ENCODE measurements at regions not wholly inside any gene's neighbourhood (a gene's known extent, or its start where the extent isn't known, plus 50 kb on each side); places are given as distances from the start of the nearest gene placed in this dataset.

DNA sequence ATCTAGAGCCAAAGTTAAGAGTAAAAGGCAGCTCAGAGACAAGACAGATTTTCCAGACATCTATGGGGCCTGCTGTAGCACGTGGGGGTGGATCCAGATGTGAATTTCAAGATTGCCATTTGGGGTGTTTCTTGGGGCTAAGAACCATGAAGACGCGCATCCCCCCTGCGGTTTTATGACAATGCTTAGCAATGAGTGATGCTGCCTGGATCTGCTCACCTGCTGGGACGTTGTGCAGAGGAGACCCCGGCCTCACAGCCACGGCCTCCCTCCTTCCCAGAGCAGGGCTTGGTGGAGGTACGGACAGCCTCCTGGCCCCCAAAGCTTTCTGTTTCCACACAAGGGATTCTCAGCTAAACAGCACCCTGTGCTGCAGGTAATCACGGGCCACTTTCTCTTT, 151.5 kb upstream of the DYNLRB2 start:
- intact Hi-C loops (cut with DNase I) = no loop called here
- H3K9me3 ChIP-seq = peaks cover 0 to 4% (median 0%) of the 10 kb centered on the region in 12 donors
- ATAC-seq (no peak), DNase-seq (no peak)
- no peak overlapping the region for H3K27ac ChIP-seq
- no peak overlapping the region for H3K4me3 ChIP-seq
- H3K4me1 ChIP-seq = peaks cover 0 to 4% (median 0%) of the 10 kb centered on the region in 12 donors
- H3K27me3 ChIP-seq = peaks cover 0 to 2% (median 0%) of the 10 kb centered on the region in 9 donors
- H3K36me3 ChIP-seq = no peaks in the 10 kb centered on the region
- TF ChIP-seq CTCF (IDR thresholded peaks at IDR 0.05) = no peak
- TF ChIP-seq POLR2A (IDR thresholded peaks at IDR 0.05) = no peak
- WGBS, 4 donors = 56 to 66% (median 64%) methylated on average over 9 of the region's 9 CpGs

- WGBS, 4 donors = 63 to 77% (median 69%) methylated on average over 13 to 15 of the region's 15 CpGs
- Histone ChIP-seq H3K4me3 (no peak overlapping the region), H3K27me3 (peaks cover 0 to 2% (median 0%) of the 10 kb centered on the region in 9 donors), H3K9me3 (no peaks in the 10 kb centered on the region), H3K36me3 (no peaks in the 10 kb centered on the region), H3K27ac (no peak overlapping the region), H3K4me1 (peaks cover 0 to 4% (median 0%) of the 10 kb centered on the region in 12 donors)
- intact Hi-C loops (cut with DNase I) = no loop called here
- no peak for ATAC-seq
- no peak for TF ChIP-seq CTCF (IDR thresholded peaks at IDR 0.05)
- TF ChIP-seq POLR2A (IDR thresholded peaks at IDR 0.05) = no peak
- no peak for DNase-seq
Observed at GRCh38 chr16:80387318-80387921, 153.4 kb upstream of the DYNLRB2 start.

DNA sequence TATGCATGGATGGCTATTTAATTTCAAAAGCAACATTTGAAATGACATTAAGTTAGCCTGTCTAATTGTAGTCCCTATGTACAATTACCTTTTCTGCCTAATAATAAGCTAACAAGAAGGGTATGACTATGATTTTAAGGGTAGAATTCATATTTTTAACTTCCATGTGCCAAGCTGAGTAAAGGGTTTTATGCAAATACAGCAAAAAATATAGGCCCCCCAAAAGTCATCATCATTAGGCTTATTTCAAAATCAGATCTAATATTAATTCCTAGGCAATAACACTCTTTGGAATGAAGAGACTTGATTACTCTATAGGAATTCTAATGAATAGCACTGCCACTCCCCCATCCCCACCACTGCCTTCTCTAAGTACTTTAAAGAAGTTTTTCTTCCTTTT, 155.9 kb upstream of the DYNLRB2 start:
- ATAC-seq (no peak), DNase-seq (no peak)
- TF ChIP-seq CTCF (IDR thresholded peaks at IDR 0.05) (no peak), POLR2A (IDR thresholded peaks at IDR 0.05) (no peak)
- intact Hi-C loops (cut with DNase I) = no loop called here
- Histone ChIP-seq H3K27me3 (peaks cover 0 to 3% (median 0%) of the 10 kb centered on the region in 9 donors), H3K27ac (no peak overlapping the region), H3K4me1 (no peaks in the 10 kb centered on the region), H3K36me3 (no peaks in the 10 kb centered on the region), H3K9me3 (no peaks in the 10 kb centered on the region), H3K4me3 (no peak overlapping the region)

DNA sequence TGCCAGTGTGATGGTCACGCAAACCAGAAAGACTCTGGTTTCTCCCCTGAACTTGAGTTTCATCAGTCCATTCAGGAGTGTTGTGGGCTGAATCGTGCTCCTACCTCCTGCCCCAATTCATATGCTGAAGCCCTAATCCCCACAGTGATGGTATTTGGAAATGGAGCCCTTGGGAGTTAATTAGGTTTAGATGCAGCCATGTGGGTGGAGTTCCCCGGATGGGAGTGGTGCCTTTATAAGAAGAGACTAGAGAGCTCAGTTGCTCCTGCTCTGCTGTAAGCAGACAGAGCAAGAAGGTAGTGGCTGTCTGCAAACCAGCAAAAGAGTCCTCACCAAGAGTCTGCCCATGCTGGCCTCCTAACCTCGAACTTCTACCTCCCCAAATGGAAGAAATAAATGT, 160.3 kb upstream of the DYNLRB2 start:
- ATAC-seq = no peak
- Histone ChIP-seq H3K4me1 (no peaks in the 10 kb centered on the region), H3K9me3 (no peaks in the 10 kb centered on the region), H3K27ac (no peak overlapping the region), H3K4me3 (no peak overlapping the region), H3K27me3 (peaks cover 0 to 3% (median 0%) of the 10 kb centered on the region in 9 donors), H3K36me3 (no peaks in the 10 kb centered on the region)
- 57 to 79% (median 76%) methylated on average over 4 of the region's 4 CpGs for WGBS, 4 donors
- TF ChIP-seq CTCF (IDR thresholded peaks at IDR 0.05) = no peak
- TF ChIP-seq POLR2A (IDR thresholded peaks at IDR 0.05) = no peak
- no peak for DNase-seq
- intact Hi-C loops (cut with DNase I) = loop anchor here in 1 of 10 donors (1.0 kb wide), 1 partner anchor 10 kb away; no protein-coding TSS in a partner anchor
